ENCODE measurements at regions not wholly inside any gene's neighbourhood (a gene's known extent, or its start where the extent isn't known, plus 50 kb on each side); places are given as distances from the start of the nearest gene placed in this dataset.

DNA sequence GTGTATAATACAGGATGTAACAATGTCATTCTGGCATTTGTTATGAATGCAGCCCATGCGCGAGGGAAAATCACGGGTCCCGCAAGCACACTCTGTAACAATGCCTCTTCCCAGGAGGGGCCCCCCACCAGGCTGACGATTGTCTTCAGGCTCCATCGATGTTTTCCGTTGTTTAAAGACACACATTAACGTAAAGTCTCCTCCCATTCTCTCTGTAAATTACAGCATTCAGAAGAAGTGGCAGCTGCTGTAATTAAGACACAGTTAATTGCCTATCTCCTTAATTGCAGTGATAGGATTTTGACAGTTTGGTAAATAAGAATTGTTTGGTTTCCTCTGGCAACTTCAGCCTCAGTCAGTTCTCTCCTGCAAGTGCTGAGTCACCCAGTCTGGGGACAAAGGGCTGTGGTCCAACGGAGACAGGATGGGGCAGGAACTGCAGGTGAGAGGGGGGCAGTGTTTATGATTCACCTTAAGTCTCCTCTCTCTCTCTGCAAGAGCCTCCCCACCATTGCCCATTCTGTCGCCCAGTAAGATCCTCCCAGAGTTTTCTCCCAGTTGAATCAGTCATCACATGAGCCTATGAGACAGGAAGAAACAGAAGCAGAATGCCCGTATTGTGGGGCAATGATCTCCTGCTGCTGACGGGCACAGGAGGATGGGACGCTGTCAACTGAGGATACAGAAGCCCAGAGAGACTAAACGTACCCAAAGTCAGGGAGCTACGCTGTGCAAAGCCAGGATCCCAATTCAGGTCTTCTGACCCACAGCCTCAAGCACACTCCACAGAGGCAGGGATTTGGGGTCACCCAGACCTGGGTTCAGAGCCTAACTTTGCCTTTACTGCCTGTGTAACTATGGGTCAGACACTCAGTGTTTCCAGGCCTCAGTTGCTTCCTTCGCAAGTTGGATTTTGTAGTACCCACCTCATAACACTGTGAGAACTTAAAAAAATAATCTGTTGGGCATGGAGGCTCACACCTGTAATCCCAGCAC lies 110.0 kb downstream of the ADSS2 start:
- DNase-seq (no peak), ATAC-seq (peak in 1 of 8 donors; percentile 31)
- intact Hi-C loops (cut with DNase I) = no loop called here
- WGBS, 2 donors = 55 to 56% methylated on average over 16 of the region's 16 CpGs
- Histone ChIP-seq H3K27me3 (peaks cover 0 to 4% (median 0%) of the 10 kb centered on the region in 7 donors), H3K4me1 (peaks cover 0 to 10% (median 0%) of the 10 kb centered on the region in 9 donors), H3K36me3 (no peaks in the 10 kb centered on the region), H3K4me3 (no peak overlapping the region), H3K27ac (no peak overlapping the region), H3K9me3 (peaks cover 0 to 3% (median 0%) of the 10 kb centered on the region in 11 donors)
- TF ChIP-seq, protein P1, sequence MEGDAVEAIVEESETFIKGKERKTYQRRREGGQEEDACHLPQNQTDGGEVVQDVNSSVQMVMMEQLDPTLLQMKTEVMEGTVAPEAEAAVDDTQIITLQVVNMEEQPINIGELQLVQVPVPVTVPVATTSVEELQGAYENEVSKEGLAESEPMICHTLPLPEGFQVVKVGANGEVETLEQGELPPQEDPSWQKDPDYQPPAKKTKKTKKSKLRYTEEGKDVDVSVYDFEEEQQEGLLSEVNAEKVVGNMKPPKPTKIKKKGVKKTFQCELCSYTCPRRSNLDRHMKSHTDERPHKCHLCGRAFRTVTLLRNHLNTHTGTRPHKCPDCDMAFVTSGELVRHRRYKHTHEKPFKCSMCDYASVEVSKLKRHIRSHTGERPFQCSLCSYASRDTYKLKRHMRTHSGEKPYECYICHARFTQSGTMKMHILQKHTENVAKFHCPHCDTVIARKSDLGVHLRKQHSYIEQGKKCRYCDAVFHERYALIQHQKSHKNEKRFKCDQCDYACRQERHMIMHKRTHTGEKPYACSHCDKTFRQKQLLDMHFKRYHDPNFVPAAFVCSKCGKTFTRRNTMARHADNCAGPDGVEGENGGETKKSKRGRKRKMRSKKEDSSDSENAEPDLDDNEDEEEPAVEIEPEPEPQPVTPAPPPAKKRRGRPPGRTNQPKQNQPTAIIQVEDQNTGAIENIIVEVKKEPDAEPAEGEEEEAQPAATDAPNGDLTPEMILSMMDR (IDR thresholded peaks at IDR 0.05) = no peak

DNA sequence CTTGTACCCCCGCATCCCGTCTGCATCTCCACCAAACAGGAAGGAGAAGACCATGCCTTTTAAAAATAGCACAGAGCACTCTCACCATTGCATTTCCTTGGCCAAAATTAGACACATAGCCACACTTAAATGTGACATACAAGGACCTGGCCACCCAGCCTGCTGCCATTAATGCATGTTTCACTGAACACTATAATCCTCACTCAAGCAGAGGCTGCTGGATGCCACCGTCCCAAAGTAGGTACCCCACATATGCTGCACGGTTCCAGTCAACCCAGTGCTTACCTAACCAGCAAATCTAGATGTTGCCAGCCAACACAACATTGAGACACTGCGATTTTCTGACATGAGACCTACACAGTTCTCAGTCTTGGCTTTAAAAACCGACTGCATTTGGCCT lies 107.7 kb downstream of the ADSS2 start:
- Histone ChIP-seq H3K27ac (no peak overlapping the region), H3K27me3 (peaks cover 0 to 4% (median 0%) of the 10 kb centered on the region in 7 donors), H3K4me1 (peaks cover 0 to 14% (median 0%) of the 10 kb centered on the region in 9 donors), H3K9me3 (peaks cover 0 to 10% (median 0%) of the 10 kb centered on the region in 11 donors), H3K36me3 (no peaks in the 10 kb centered on the region), H3K4me3 (no peak overlapping the region)
- TF ChIP-seq, protein P1 (IDR thresholded peaks at IDR 0.05) = no peak
- no peak for DNase-seq
- intact Hi-C loops (cut with DNase I) = no loop called here
- 79% methylated on average over 6 of the region's 6 CpGs for WGBS, 2 donors
- ATAC-seq = no peak

DNA sequence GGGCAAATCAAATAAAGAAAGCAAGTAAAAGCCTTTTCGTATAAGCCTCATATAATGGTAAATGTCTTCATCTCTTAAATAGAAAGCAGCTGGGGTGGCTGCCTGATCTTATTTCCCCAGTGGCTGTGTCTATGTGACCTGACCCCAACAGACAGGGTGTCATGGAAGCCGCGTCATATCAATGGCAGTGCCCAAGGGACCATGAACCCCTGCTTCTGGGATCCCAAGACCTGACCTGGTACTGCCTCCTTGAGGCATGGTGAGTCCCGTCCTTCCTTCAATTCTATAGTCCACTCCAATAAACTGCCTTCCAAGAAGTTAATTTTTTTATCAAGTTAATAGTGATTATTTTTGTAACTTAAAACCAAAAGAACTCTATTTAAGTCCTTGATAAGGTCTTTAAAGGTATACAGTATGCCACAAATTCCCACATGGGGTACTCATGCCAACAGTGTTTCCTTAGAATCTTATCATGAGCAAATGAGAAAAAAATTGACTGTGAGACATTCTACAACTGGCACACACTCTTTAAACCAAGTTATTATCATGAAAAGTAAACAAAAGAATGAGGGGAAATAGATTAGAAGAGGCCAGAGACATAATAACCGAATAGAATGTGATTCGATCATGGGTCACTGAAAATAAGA lies 104.6 kb downstream of the ADSS2 start:
- H3K4me1 ChIP-seq = peaks cover 0 to 22% (median 0%) of the 10 kb centered on the region in 9 donors
- H3K4me3 ChIP-seq = no peak overlapping the region
- TF ChIP-seq, protein P1 (IDR thresholded peaks at IDR 0.05) = no peak
- intact Hi-C loops (cut with DNase I) = no loop called here
- no peak overlapping the region for H3K27ac ChIP-seq
- no peak for DNase-seq
- no peaks in the 10 kb centered on the region for H3K36me3 ChIP-seq
- ATAC-seq = no peak
- WGBS, 2 donors = 69 to 75% methylated on average over 6 of the region's 6 CpGs
- no peaks in the 10 kb centered on the region for H3K27me3 ChIP-seq
- peaks cover 0 to 10% (median 0%) of the 10 kb centered on the region in 11 donors for H3K9me3 ChIP-seq

DNA sequence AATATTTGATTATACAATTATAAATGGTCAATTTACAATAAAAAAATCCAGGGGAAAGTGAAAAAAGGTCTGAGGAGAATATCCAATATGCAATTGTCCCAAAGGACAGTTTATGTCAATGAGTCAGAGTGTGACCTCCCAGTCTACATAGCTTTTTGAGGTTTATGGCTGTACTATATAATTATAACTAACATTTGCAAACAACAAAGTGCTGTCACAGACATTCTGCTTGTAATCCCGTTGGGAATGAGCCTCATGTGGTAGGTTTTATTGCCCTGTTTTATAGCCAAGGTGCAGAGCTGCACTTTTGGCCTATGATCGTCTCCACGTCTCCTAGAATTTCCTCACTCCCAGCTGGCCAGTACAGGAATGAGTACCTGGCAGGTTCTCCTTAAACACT lies 103.8 kb downstream of the ADSS2 start:
- peaks cover 0 to 22% (median 0%) of the 10 kb centered on the region in 9 donors for H3K4me1 ChIP-seq
- no peak overlapping the region for H3K4me3 ChIP-seq
- no peak overlapping the region for H3K27ac ChIP-seq
- no peak for ATAC-seq
- H3K9me3 ChIP-seq = peaks cover 0 to 10% (median 0%) of the 10 kb centered on the region in 11 donors
- DNase-seq = no peak
- no peaks in the 10 kb centered on the region for H3K27me3 ChIP-seq
- 79 to 84% methylated on average over 3 of the region's 3 CpGs for WGBS, 2 donors
- TF ChIP-seq, protein P1 (IDR thresholded peaks at IDR 0.05) = no peak
- no peaks in the 10 kb centered on the region for H3K36me3 ChIP-seq
- intact Hi-C loops (cut with DNase I) = no loop called here
